K562 (cell line): ENCODE measurements at regions not wholly inside any gene's neighbourhood (a gene's known extent, or its start where the extent isn't known, plus 50 kb on each side); places are given as distances from the start of the nearest gene placed in this dataset.

Experiments
- ATAC-seq: fragments of 200-7000 bp; cut with Tn5 transposase; 3 replicates; pipeline ENCODE4 v1.9.1; 2020; ENCODE audit warnings: moderate library complexity
- BruUV-seq: library from RNA; stranded (reverse); fragments of 400-500 nt; replicated peaks from 2 replicates; lab custom pipeline; 2021; lab: Mats Ljungman, UMichigan
- CTCF ChIA-PET: fragments of 300-600 bp; formaldehyde crosslinking; extraction: SDS; loops from one replicate; lab custom pipeline; 2021; ENCODE audit warnings: low intra/inter-chr PET ratio; lab: Yijun Ruan, JAX
- POLR2A ChIA-PET: fragments of 300-600, 350-650 bp; sonication (Branson Sonifier 250); formaldehyde crosslinking; extraction: SDS; loops from one replicate; lab custom pipeline; 2021; ENCODE audit warnings: antibody characterized with exemption, inconsistent platforms; lab: Yijun Ruan, JAX
- DNase-seq, 4 experiments: peaks; one replicate each; pipeline versions ENCODE4 v3.0.0 to v3.0.0-alpha.2; 2011 to 2018; ENCODE audit warnings: low spot score in 3 of 4, mixed read lengths in 3 of 4; ENCODE audit errors: extremely low read depth in 1 of 4
- FAIRE-seq: peaks from 2 replicates; lab custom pipeline; 2011; peaks lifted over from hg19 to GRCh38; lab: Jason Lieb, UNC
- H2AFZ ChIP-seq: 2 replicates; pipeline ENCODE4 v1.6.0; 2011; ENCODE audit warnings: low read depth, low read length, control low read depth, inconsistent platforms
- H3K27ac ChIP-seq: fragments of 200-600 bp; 3 replicates; pipeline ENCODE4 v1.8.0; 2011; ENCODE audit warnings: low read depth, mild to moderate bottlenecking, control low read depth, inconsistent platforms, low read length, moderate library complexity, mixed read lengths; ENCODE audit errors: extremely low read depth
- H3K27me3 ChIP-seq, 2 experiments: fragments of 300-600 bp in 1 of 2; 2 replicates in 1 of 2; 3 replicates in 1 of 2; pipeline versions ENCODE4 v1.6.0 to v1.8.0; 2011; ENCODE audit warnings: inconsistent platforms in 2 of 2, low read length in 2 of 2, mild to moderate bottlenecking in 1 of 2, mixed read lengths in 1 of 2, moderate library complexity in 1 of 2; ENCODE audit not compliant: control insufficient read depth in 2 of 2, insufficient read depth in 2 of 2
- H3K36me3 ChIP-seq: fragments of 300-600 bp; 3 replicates; pipeline ENCODE4 v1.8.0; 2011; ENCODE audit warnings: mild to moderate bottlenecking, low read length, inconsistent platforms; ENCODE audit not compliant: control insufficient read depth, insufficient read depth
- H3K4me1 ChIP-seq, 2 experiments: fragments of 200-600 bp in 1 of 2; replicated peaks in 1 of 2; 2 replicates in 1 of 2; 3 replicates in 1 of 2; pipeline versions ENCODE4 v1.5.1 to v1.8.0; 2011; ENCODE audit warnings: inconsistent platforms in 2 of 2, low read length in 2 of 2, mild to moderate bottlenecking in 1 of 2, mixed read lengths in 1 of 2, moderate library complexity in 1 of 2; ENCODE audit not compliant: control insufficient read depth in 2 of 2, insufficient read depth in 2 of 2
- H3K4me2 ChIP-seq: 2 replicates; pipeline ENCODE4 v1.6.1; 2011; ENCODE audit warnings: low read length, control low read depth, inconsistent platforms, mixed read lengths; ENCODE audit not compliant: insufficient read depth
- H3K4me3 ChIP-seq: fragments of 200-600 bp; sonication (generic), shearing (Covaris generic); 2 replicates; pipeline ENCODE4 v1.5.1; 2016; ENCODE audit warnings: control low read depth, inconsistent platforms
- H3K79me2 ChIP-seq: fragments of 200-600 bp; 3 replicates; pipeline ENCODE4 v1.8.0; 2011; ENCODE audit warnings: low read length, inconsistent platforms; ENCODE audit not compliant: control insufficient read depth, insufficient read depth
- H3K9ac ChIP-seq, 2 experiments: 2 replicates each; pipeline versions ENCODE4 v1.6.0 to v1.6.1; 2011; ENCODE audit warnings: low read depth in 2 of 2, low read length in 2 of 2, control low read depth in 1 of 2, inconsistent platforms in 1 of 2, mild to moderate bottlenecking in 1 of 2, mixed read lengths in 1 of 2; ENCODE audit not compliant: insufficient read depth in 1 of 2
- H3K9me1 ChIP-seq: one replicate; pipeline ENCODE4 v1.6.0; 2011; ENCODE audit warnings: inconsistent platforms, mild to moderate bottlenecking, low read length, moderate library complexity; ENCODE audit not compliant: control insufficient read depth, insufficient read depth
- H3K9me3 ChIP-seq: replicated peaks from 2 replicates; pipeline ENCODE4 v1.5.1; 2011; ENCODE audit warnings: low read depth, low read length, inconsistent platforms; ENCODE audit not compliant: control insufficient read depth, insufficient read depth
- H4K20me1 ChIP-seq: replicated peaks from 2 replicates; pipeline ENCODE4 v1.6.1; 2011; ENCODE audit warnings: low read length, inconsistent platforms, mixed read lengths; ENCODE audit not compliant: control insufficient read depth, insufficient read depth
- CLOCK ChIP-seq: fragments of 250-450 bp; sonication (Bioruptor Pico); IDR thresholded peaks from 2 replicates; pipeline ENCODE4 v1.4.0; 2020; ENCODE audit warnings: mild to moderate bottlenecking, moderate library complexity, borderline replicate concordance
- CXXC5 ChIP-seq: fragments of 250-450 bp; sonication (Bioruptor Pico); IDR thresholded peaks from 2 replicates; pipeline ENCODE4 v1.8.0; 2022; ENCODE audit warnings: inconsistent platforms, mild to moderate bottlenecking, moderate library complexity
- ELF4 ChIP-seq: fragments of 450-650 bp; formaldehyde crosslinking; IDR thresholded peaks from 2 replicates; pipeline ENCODE4 v1.4.0; 2022; ENCODE audit warnings: missing genetic modification characterization
- MCM5 ChIP-seq: fragments of 450-650 bp; IDR thresholded peaks from 2 replicates; pipeline ENCODE4 v1.6.1; 2016; ENCODE audit warnings: low read depth
- MEF2D ChIP-seq: conservative IDR thresholded peaks from 2 replicates; pipeline ENCODE4 v1.6.1; 2016; ENCODE audit warnings: low read depth, missing genetic modification characterization, missing compliant biosample characterization
- MLLT1 ChIP-seq, 2 experiments: fragments of 450-650 bp; IDR thresholded peaks; 2 replicates each; pipeline ENCODE4 v1.6.1; 2016
- MTA3 ChIP-seq: fragments of 450-650 bp; formaldehyde crosslinking; IDR thresholded peaks from 2 replicates; pipeline ENCODE4 v1.6.1; 2017; ENCODE audit warnings: mild to moderate bottlenecking, borderline replicate concordance
- NFE2 ChIP-seq: IDR thresholded peaks from 2 replicates; pipeline ENCODE4 v1.6.1; 2014; ENCODE audit warnings: antibody characterized with exemption, low read depth
- RBFOX2 ChIP-seq: fragments of 200-400 bp; formaldehyde crosslinking; IDR thresholded peaks from 2 replicates; pipeline ENCODE4 v1.6.1; 2017; ENCODE audit warnings: low read depth, mild to moderate bottlenecking, low read length, moderate library complexity
- RFX1 ChIP-seq: fragments of 450-650 bp; IDR thresholded peaks from 2 replicates; pipeline ENCODE4 v1.6.1; 2016; ENCODE audit warnings: mild to moderate bottlenecking, moderate library complexity
- SAFB2 ChIP-seq: fragments of 200-400 bp; formaldehyde crosslinking; IDR thresholded peaks from 2 replicates; pipeline ENCODE4 v1.6.1; 2018; ENCODE audit warnings: borderline replicate concordance, low read length, low read depth, moderate library complexity; ENCODE audit not compliant: severe bottlenecking
- SREBF1 ChIP-seq: fragments of 150-350 bp; IDR thresholded peaks from 2 replicates; pipeline ENCODE4 v1.6.1; 2014; ENCODE audit warnings: antibody characterized with exemption, low read depth, low read length, borderline replicate concordance
- TEAD1 ChIP-seq, 2 experiments: fragments of 450-650 bp in 1 of 2; sonication (generic) in 1 of 2; formaldehyde crosslinking; IDR thresholded peaks; 2 replicates each; pipeline versions ENCODE4 v1.4.0 to v1.8.0; 2020 to 2022; ENCODE audit warnings: mild to moderate bottlenecking in 2 of 2, missing genetic modification reagents in 1 of 2
- XRCC4 ChIP-seq: IDR thresholded peaks from one replicate; pipeline ENCODE4 v1.6.1; 2011; ENCODE audit not compliant: insufficient read depth, insufficient read length; ENCODE audit errors: extremely low read depth
- WGBS: fragments of 100-300 bp; shearing (Covaris generic); methylation state at CpG from one replicate; pipeline ENCODE4 v1.1.6; 2016; ENCODE audit warnings: low coverage, mixed read lengths; ENCODE audit not compliant: insufficient coverage; ENCODE audit errors: missing lambda C conversion rate; 5-methylcytosine and 5-hydroxymethylcytosine counted together
- in situ Hi-C: fragments of 300-500 bp; cut with MboI; formaldehyde crosslinking; loops from 4 replicates; pipeline ENCODE4 v1.15.0; 2018; ENCODE audit warnings: inconsistent platforms, mixed read lengths
- intact Hi-C: fragments of 100-400 bp; cut with micrococcal nuclease; formaldehyde crosslinking; loops from 2 replicates; pipeline ENCODE4 v1.14.2; 2022

- H3K9ac ChIP-seq, result no peak overlapping the region
These were observed 70.1 kb downstream of the NABP1 start for GRCh38 chr2:191748059-191748461.

DNA sequence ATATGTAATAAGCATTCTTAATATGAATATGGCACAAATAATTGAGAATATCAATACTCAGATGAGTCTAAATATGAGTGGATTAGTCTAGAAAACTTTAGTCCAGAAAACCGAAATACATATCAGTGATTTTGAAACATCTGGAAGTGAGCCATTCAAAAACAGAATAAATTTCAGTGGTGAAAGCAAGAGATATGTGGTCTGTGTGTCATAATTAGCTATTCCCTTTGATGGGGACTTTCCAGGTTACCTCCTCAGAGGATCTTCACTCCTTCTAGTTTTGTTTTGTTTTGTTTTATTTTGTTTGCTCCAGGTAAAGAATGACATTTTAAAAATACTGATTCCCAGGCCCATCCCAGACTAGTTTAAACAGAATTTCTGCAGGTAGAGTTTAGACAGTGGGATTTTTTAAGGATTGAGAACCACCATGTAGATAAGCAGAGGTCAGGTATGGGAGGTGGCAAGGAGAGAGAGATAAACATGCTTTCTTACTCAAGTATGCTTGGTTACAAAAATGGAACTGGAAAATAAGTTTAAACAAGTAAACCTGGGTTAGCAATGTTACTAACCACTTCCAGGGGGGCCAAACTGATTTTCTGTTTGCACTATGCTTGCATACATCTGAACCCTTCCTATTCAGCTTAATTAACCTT lies 70.7 kb downstream of the NABP1 start:
- intact Hi-C loops, result no loop called here
- BruUV-seq, result no TSS peak
- Histone ChIP-seq H3K9ac (no peak overlapping the region), H3K27ac (no peak overlapping the region), H3K4me3 (no peak overlapping the region), H3K9me1 (no peaks in the 10 kb centered on the region), H3K36me3 (no peaks in the 10 kb centered on the region), H2AFZ (no peak overlapping the region), H3K27me3 (no peaks in the 10 kb centered on the region), H3K9me3 (no peaks in the 10 kb centered on the region), H3K79me2 (no peaks in the 10 kb centered on the region), H3K4me2 (no peak overlapping the region), H3K4me1 (no peaks in the 10 kb centered on the region; a peak in 1 of 5 replicates), H4K20me1 (no peaks in the 10 kb centered on the region)
- DNase-seq, result no peak
- 0% methylated on average over 1 of the region's 1 CpG for WGBS
- no peak for ATAC-seq
- POLR2A ChIA-PET, result interaction anchor here (0.6 to 1.0 kb wide), 2 partner anchors 13 to 16 kb away, joined by 3 read pairs; no protein-coding TSS in a partner anchor
- CTCF ChIA-PET, result no interaction called here
- FAIRE-seq, result no peak
- in situ Hi-C loops, result no loop called here
- TF ChIP-seq XRCC4, result no peak
- no peak for TF ChIP-seq MTA3
- TF ChIP-seq CLOCK (CRISPR knock-in tag), result no peak
- TF ChIP-seq TEAD1 (CRISPR knock-in tag; IDR thresholded peaks at IDR 0.05), result no peak
- TF ChIP-seq NFE2, result no peak
- TF ChIP-seq MCM5, result no peak
- no peak for TF ChIP-seq ELF4 (CRISPR knock-in tag)
- TF ChIP-seq SAFB2, result no peak
- no peak for TF ChIP-seq RBFOX2
- no peak for TF ChIP-seq MLLT1 (IDR thresholded peaks at IDR 0.05)

More at GRCh38 chr2:191748059-191748461, 70.1 kb downstream of the NABP1 start:
- ChIA-PET POLR2A (interaction anchor here (0.6 to 1.0 kb wide), 3 partner anchors 12 to 51 kb away, joined by 3 read pairs; no protein-coding TSS in a partner anchor), CTCF (no interaction called here)
- no peak for ATAC-seq
- no peaks in the 10 kb centered on the region for H3K9me1 ChIP-seq
- no peaks in the 10 kb centered on the region for H3K27me3 ChIP-seq
- FAIRE-seq, result no peak
- no peak overlapping the region for H3K4me3 ChIP-seq
- H3K9me3 ChIP-seq, result no peaks in the 10 kb centered on the region
- no peak for DNase-seq
- no peaks in the 10 kb centered on the region for H3K79me2 ChIP-seq
- no peak for TF ChIP-seq RFX1
- no peak for TF ChIP-seq SREBF1
- no peak for TF ChIP-seq MEF2D (tag)
- TF ChIP-seq CXXC5 (CRISPR knock-in tag), result no peak
- intact Hi-C loops (no loop called here), in situ Hi-C loops (no loop called here)
- H2AFZ ChIP-seq, result no peak overlapping the region
- H3K4me2 ChIP-seq, result no peak overlapping the region
- H4K20me1 ChIP-seq, result no peaks in the 10 kb centered on the region
- H3K27ac ChIP-seq, result no peak overlapping the region
- 17% methylated on average over 3 of the region's 3 CpGs for WGBS
- H3K4me1 ChIP-seq, result no peaks in the 10 kb centered on the region; a peak in 1 of 5 replicates
- H3K36me3 ChIP-seq, result no peaks in the 10 kb centered on the region
- no TSS peak for BruUV-seq
